ENCODE measurements at regions not wholly inside any gene's neighbourhood (a gene's known extent, or its start where the extent isn't known, plus 50 kb on each side); places are given as distances from the start of the nearest gene placed in this dataset.

DNA sequence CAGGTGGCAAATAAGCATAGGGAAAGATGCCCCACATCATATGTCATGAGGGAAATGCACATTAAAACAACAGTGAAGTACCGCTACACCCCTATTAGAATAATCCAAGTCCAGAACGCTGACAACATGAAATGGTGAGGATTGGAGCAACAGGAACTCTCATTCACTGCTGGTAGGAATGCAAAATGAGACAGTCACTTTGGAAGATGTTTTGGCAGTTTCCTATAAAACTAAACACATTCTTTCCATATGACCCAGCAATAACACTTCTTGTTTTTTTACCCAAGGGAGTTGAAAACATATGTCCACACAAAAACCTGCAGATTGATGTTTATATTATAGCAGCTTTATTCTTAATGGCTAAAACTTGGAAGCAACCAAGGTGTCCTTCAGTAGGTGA is 116.4 kb upstream of the TOPAZ1 start:
- H3K27me3 ChIP-seq (ENCODE audit: insufficient read depth), result no peaks in the 10 kb centered on the region
- no peaks in the 10 kb centered on the region for H3K9me3 Mint-ChIP-seq
- no peaks in the 10 kb centered on the region for H3K36me3 ChIP-seq (ENCODE audit: insufficient read depth)
- peaks cover 3% of the 10 kb centered on the region for H3K27me3 Mint-ChIP-seq (ENCODE audit: insufficient read depth, low read depth, poor library complexity)
- H3K4me3 ChIP-seq, result no peak overlapping the region
- TF ChIP-seq, protein P1, sequence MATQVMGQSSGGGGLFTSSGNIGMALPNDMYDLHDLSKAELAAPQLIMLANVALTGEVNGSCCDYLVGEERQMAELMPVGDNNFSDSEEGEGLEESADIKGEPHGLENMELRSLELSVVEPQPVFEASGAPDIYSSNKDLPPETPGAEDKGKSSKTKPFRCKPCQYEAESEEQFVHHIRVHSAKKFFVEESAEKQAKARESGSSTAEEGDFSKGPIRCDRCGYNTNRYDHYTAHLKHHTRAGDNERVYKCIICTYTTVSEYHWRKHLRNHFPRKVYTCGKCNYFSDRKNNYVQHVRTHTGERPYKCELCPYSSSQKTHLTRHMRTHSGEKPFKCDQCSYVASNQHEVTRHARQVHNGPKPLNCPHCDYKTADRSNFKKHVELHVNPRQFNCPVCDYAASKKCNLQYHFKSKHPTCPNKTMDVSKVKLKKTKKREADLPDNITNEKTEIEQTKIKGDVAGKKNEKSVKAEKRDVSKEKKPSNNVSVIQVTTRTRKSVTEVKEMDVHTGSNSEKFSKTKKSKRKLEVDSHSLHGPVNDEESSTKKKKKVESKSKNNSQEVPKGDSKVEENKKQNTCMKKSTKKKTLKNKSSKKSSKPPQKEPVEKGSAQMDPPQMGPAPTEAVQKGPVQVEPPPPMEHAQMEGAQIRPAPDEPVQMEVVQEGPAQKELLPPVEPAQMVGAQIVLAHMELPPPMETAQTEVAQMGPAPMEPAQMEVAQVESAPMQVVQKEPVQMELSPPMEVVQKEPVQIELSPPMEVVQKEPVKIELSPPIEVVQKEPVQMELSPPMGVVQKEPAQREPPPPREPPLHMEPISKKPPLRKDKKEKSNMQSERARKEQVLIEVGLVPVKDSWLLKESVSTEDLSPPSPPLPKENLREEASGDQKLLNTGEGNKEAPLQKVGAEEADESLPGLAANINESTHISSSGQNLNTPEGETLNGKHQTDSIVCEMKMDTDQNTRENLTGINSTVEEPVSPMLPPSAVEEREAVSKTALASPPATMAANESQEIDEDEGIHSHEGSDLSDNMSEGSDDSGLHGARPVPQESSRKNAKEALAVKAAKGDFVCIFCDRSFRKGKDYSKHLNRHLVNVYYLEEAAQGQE (IDR thresholded peaks at IDR 0.05; ENCODE audit: unreplicated experiment), result no peak
- TF ChIP-seq JUNB (IDR thresholded peaks at IDR 0.05; ENCODE audit: unreplicated experiment), result no peak
- TF ChIP-seq CREB1 (CRISPR knock-in tag; IDR thresholded peaks at IDR 0.05; ENCODE audit: low read depth), result no peak
- no peak for TF ChIP-seq ZNF114 (CRISPR knock-in tag; IDR thresholded peaks at IDR 0.05)
- no peak for TF ChIP-seq NANOG (IDR thresholded peaks at IDR 0.05; ENCODE audit: borderline replicate concordance)
- TF ChIP-seq EZH2 (IDR thresholded peaks at IDR 0.05; ENCODE audit: low read depth, unreplicated experiment), result no peak
- TF ChIP-seq, protein P2, sequence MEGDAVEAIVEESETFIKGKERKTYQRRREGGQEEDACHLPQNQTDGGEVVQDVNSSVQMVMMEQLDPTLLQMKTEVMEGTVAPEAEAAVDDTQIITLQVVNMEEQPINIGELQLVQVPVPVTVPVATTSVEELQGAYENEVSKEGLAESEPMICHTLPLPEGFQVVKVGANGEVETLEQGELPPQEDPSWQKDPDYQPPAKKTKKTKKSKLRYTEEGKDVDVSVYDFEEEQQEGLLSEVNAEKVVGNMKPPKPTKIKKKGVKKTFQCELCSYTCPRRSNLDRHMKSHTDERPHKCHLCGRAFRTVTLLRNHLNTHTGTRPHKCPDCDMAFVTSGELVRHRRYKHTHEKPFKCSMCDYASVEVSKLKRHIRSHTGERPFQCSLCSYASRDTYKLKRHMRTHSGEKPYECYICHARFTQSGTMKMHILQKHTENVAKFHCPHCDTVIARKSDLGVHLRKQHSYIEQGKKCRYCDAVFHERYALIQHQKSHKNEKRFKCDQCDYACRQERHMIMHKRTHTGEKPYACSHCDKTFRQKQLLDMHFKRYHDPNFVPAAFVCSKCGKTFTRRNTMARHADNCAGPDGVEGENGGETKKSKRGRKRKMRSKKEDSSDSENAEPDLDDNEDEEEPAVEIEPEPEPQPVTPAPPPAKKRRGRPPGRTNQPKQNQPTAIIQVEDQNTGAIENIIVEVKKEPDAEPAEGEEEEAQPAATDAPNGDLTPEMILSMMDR (conservative IDR thresholded peaks at IDR 0.05; ENCODE audit: low read depth in 2 of 2), result no peak
- no peak for TF ChIP-seq EZH2phosphoT487 (IDR thresholded peaks at IDR 0.05; ENCODE audit: unreplicated experiment)
- TF ChIP-seq, protein P3, sequence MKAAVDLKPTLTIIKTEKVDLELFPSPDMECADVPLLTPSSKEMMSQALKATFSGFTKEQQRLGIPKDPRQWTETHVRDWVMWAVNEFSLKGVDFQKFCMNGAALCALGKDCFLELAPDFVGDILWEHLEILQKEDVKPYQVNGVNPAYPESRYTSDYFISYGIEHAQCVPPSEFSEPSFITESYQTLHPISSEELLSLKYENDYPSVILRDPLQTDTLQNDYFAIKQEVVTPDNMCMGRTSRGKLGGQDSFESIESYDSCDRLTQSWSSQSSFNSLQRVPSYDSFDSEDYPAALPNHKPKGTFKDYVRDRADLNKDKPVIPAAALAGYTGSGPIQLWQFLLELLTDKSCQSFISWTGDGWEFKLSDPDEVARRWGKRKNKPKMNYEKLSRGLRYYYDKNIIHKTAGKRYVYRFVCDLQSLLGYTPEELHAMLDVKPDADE (IDR thresholded peaks at IDR 0.05), result no peak
- TF ChIP-seq, protein P4, sequence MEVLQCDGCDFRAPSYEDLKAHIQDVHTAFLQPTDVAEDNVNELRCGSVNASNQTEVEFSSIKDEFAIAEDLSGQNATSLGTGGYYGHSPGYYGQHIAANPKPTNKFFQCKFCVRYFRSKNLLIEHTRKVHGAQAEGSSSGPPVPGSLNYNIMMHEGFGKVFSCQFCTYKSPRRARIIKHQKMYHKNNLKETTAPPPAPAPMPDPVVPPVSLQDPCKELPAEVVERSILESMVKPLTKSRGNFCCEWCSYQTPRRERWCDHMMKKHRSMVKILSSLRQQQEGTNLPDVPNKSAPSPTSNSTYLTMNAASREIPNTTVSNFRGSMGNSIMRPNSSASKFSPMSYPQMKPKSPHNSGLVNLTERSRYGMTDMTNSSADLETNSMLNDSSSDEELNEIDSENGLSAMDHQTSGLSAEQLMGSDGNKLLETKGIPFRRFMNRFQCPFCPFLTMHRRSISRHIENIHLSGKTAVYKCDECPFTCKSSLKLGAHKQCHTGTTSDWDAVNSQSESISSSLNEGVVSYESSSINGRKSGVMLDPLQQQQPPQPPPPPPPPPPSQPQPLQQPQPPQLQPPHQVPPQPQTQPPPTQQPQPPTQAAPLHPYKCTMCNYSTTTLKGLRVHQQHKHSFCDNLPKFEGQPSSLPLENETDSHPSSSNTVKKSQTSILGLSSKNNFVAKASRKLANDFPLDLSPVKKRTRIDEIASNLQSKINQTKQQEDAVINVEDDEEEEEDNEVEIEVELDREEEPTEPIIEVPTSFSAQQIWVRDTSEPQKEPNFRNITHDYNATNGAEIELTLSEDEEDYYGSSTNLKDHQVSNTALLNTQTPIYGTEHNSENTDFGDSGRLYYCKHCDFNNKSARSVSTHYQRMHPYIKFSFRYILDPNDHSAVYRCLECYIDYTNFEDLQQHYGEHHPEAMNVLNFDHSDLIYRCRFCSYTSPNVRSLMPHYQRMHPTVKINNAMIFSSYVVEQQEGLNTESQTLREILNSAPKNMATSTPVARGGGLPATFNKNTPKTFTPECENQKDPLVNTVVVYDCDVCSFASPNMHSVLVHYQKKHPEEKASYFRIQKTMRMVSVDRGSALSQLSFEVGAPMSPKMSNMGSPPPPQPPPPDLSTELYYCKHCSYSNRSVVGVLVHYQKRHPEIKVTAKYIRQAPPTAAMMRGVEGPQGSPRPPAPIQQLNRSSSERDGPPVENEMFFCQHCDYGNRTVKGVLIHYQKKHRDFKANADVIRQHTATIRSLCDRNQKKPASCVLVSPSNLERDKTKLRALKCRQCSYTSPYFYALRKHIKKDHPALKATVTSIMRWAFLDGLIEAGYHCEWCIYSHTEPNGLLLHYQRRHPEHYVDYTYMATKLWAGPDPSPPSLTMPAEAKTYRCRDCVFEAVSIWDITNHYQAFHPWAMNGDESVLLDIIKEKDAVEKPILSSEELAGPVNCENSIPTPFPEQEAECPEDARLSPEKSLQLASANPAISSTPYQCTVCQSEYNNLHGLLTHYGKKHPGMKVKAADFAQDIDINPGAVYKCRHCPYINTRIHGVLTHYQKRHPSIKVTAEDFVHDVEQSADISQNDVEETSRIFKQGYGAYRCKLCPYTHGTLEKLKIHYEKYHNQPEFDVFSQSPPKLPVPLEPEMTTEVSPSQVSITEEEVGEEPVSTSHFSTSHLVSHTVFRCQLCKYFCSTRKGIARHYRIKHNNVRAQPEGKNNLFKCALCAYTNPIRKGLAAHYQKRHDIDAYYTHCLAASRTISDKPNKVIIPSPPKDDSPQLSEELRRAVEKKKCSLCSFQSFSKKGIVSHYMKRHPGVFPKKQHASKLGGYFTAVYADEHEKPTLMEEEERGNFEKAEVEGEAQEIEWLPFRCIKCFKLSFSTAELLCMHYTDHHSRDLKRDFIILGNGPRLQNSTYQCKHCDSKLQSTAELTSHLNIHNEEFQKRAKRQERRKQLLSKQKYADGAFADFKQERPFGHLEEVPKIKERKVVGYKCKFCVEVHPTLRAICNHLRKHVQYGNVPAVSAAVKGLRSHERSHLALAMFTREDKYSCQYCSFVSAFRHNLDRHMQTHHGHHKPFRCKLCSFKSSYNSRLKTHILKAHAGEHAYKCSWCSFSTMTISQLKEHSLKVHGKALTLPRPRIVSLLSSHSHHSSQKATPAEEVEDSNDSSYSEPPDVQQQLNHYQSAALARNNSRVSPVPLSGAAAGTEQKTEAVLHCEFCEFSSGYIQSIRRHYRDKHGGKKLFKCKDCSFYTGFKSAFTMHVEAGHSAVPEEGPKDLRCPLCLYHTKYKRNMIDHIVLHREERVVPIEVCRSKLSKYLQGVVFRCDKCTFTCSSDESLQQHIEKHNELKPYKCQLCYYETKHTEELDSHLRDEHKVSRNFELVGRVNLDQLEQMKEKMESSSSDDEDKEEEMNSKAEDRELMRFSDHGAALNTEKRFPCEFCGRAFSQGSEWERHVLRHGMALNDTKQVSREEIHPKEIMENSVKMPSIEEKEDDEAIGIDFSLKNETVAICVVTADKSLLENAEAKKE (CRISPR knock-in tag; IDR thresholded peaks at IDR 0.05), result no peak
- TF ChIP-seq ZNF331 (CRISPR knock-in tag; IDR thresholded peaks at IDR 0.05; ENCODE audit: low read depth), result no peak
- no peak for TF ChIP-seq STAT1 (IDR thresholded peaks at IDR 0.05; ENCODE audit: unreplicated experiment)
- no peak for TF ChIP-seq POLR2AphosphoS5 (IDR thresholded peaks at IDR 0.05; ENCODE audit: low read depth)
- H3K4me2 ChIP-seq, result no peak overlapping the region
- H4K20me1 ChIP-seq (replicated peaks; ENCODE audit: insufficient read depth), result no peaks in the 10 kb centered on the region
- H3K4me3 Mint-ChIP-seq, result no peak overlapping the region
- peaks cover 27% of the 10 kb centered on the region for H3K4me1 Mint-ChIP-seq
- peaks cover 7% of the 10 kb centered on the region; the same call in 1 of the 2 replicates for H3K4me1 ChIP-seq (ENCODE audit: insufficient read depth)
- H3K36me3 Mint-ChIP-seq (ENCODE audit: low read depth), result no peaks in the 10 kb centered on the region
- no peak overlapping the region for H2AFZ ChIP-seq
- DNase-seq (ENCODE audit: low spot score) (no peak), ATAC-seq (no peak)
- no peaks in the 10 kb centered on the region for H3K79me2 ChIP-seq (replicated peaks; ENCODE audit: insufficient read depth)
- H3K27ac ChIP-seq (ENCODE audit: low read depth), result no peak overlapping the region
- no peak overlapping the region for H3K27ac Mint-ChIP-seq
- H3K9me2 ChIP-seq (ENCODE audit: insufficient read depth), result peaks cover 7% of the 10 kb centered on the region; the same call in 1 of the 2 replicates
- H3F3A ChIP-seq (replicated peaks; ENCODE audit: low read depth), result no peaks in the 10 kb centered on the region
